ENCODE measurements at regions not wholly inside any gene's neighbourhood (a gene's known extent, or its start where the extent isn't known, plus 50 kb on each side); places are given as distances from the start of the nearest gene placed in this dataset.
A peak's percentile ranks its signal among the peaks of the same experiment; 100 is the strongest.

GRCh38 chr2:191515551-191515950 is 162.4 kb upstream of the NABP1 start:
- DNase-seq, result no peak

- DNase-seq, result no peak
Observed at GRCh38 chr2:191516260-191516659, 161.7 kb upstream of the NABP1 start.

DNA sequence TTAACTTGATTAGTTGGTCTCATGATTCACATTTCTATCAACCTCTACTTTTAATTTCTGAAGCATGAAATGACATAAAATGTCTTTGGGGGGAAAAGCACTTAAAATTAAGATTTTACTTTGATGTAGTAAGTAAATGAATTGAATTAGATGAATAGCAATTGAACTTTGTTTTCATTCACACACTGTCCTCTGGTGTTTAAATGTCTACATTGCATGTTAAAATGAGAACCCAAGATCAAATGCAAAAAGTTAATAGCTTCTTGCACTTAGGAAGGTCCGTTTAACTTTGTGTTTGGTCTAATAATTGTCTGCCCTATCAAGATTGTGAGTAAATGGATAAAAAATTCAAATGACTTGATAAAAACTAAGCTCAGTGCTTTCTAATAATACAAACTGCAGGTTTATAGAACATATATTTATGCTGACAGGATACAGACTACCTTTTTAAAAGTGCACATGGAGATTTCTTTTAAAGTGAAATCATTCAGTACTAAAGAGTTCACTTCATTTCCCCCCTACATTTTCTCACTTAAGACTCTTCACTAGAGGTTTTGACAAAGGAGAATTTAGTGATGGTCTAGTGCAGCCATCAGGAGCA is 156.2 kb upstream of the NABP1 start:
- no peak for DNase-seq

- no peak for DNase-seq
Observed at GRCh38 chr2:191522478-191523120, 155.3 kb upstream of the NABP1 start.

GRCh38 chr2:191526091-191526490 is 151.8 kb upstream of the NABP1 start:
- DNase-seq, result no peak

- DNase-seq, result no peak
Observed at GRCh38 chr2:191526536-191526935, 151.4 kb upstream of the NABP1 start.

- no peak for DNase-seq
Observed at GRCh38 chr2:191526953-191527556, 150.9 kb upstream of the NABP1 start.

GRCh38 chr2:191530618-191531017 is 147.3 kb upstream of the NABP1 start:
- no peak for DNase-seq

GRCh38 chr2:191533693-191534180 is 144.2 kb upstream of the NABP1 start:
- DNase-seq, result no peak

DNA sequence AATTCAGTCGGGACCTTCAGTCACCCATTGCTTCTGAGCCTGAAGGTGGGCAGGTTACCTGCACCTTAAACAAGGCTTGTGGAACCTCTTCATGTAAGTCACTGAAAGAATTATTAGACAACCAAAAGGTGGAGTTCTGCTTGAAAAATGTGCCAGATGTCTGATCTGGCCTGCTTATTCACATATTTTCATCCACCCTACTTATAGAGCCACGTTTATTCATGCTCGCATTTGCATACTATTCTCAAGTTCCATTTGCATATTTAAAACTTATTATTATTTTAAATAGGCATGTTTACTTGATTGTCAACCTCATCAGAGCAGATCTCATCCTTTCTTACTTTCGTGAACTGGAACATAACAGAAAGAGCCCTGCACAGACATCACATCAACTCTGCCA is 140.0 kb upstream of the NABP1 start:
- DNase-seq, result no peak

GRCh38 chr2:191538334-191538903 is 139.5 kb upstream of the NABP1 start:
- DNase-seq, result no peak

GRCh38 chr2:191539068-191539467 is 138.9 kb upstream of the NABP1 start:
- DNase-seq, result no peak

DNA sequence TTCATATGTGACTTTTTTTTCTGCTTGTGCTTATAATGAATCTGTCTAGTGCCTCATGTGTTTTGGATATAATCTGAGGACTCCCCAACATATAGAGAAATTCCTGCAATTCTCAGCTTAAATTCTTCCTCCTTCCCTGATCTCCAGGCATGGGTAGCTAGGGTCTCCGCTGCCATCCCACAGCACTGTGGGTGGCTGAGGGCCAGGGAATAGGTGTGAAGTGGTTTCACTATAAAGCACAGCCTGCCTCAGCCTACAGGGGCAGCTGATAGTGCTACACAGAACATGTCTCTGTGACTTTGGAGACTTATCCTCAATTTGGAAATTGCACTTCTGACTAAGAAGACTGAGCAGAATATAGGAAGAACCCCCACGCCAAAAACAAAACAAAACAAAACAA is 137.3 kb upstream of the NABP1 start:
- no peak for DNase-seq

DNA sequence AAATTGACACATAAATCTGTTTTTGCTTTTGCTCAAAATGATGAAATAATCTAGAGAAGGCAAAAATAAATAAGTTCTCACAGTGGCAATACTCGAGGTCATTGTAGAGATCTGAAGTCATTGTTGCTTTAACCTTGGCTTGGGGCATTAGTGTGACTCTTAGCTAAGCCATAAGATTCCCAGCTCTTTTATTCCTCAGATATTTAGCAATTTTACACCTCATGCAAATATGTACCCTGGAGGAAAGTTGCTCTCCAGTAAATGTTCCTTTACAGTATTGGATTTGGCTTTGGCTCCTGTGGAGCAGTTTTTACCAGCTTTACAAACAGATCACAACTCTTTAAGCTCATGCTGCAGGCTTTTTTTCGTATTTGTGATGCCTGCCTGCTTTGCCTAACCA is 134.2 kb upstream of the NABP1 start:
- no peak for DNase-seq

DNA sequence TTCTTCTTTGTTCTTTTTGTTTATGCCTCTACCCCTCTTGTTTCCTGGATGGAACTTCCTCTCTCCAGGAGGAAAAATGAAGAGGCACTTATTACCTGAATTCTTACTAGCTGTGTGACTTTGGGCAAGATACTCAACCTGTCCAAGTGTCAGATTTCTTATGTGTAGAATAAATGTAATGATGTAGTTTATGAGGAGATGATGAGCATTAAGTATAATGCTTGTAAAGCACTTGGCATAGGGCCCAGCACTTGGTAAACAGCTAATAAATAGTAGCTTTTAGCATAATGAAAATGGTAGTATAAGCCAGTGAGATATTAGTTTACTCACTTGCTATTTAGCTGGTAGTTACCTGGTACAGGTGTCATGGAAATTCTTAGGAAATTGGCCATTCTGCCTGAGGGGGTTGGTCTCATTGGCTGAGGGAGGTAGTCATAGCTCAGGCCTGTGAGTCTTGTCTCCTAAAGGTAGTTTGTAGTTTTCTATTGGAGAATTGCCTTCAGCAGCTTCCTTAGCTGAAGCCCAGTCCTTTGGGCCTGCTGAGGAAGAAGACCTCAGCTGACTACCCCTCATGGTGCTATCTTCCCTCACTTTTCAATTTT is 133.4 kb upstream of the NABP1 start:
- no peak for DNase-seq

DNA sequence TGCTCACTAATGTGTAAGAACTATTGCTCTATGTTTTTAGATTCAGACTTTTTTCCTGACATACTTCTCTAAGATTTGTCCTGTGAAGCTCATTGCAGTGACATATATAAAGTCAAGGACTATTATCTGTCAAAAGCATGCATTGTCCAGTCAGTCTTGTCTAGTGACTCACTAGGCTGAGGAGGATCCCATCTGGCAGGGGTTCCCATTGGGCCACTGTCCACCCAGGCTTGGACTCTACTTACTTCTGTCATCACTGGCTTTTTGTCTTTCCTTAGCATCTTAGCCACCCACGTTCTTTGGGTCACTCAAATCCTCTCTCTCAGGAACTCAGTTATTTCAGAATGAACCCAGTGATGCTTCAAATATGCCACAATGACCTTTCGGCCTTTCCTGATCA is 132.6 kb upstream of the NABP1 start:
- no peak for DNase-seq

DNA sequence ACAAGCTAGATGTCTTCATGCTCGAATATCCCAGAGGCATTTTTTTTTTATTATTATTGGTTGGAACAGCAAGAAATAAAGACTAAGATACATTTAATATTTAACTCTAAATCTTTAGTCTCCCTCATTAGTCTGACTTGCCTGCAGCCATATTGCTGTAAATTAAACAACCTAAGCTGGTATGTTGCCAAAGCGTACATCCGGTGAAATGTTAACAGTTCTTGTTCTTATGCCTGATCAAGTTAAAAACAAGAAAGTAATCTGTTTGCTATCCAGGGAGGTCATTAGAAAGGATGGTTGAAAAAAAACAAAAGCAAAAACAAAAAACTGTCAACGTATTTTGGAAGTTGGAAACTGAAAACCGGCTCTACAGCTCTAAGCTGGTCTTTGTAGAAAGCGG is 125.9 kb upstream of the NABP1 start:
- DNase-seq, result no peak

GRCh38 chr2:191554240-191554639 is 123.7 kb upstream of the NABP1 start:
- DNase-seq, result no peak

GRCh38 chr2:191555092-191555742 is 122.7 kb upstream of the NABP1 start:
- DNase-seq, result peak in 13 of 14 donors; percentile 0 to 81 (median 54)

- DNase-seq, result no peak
Observed at GRCh38 chr2:191556463-191556862, 121.5 kb upstream of the NABP1 start.

GRCh38 chr2:191557841-191558240 is 120.1 kb upstream of the NABP1 start:
- no peak for DNase-seq

GRCh38 chr2:191559569-191559968 is 118.4 kb upstream of the NABP1 start:
- no peak for DNase-seq

All from C1 segment of cervical spinal cord (tissue), 14 donors.